CD8-positive, alpha-beta memory T cell (primary cell): ENCODE measurements at regions not wholly inside any gene's neighbourhood (a gene's known extent, or its start where the extent isn't known, plus 50 kb on each side); places are given as distances from the start of the nearest gene placed in this dataset.

ENCODE experiments used
- CTCF ChIA-PET: fragments of 350-600 bp; sonication (Branson Sonifier 250); formaldehyde crosslinking; loops from one replicate; lab custom pipeline; 2021; ENCODE audit warnings: antibody characterized with exemption; lab: Charles Lee
- POLR2A ChIA-PET: fragments of 350-600 bp; sonication (Branson Sonifier 250); formaldehyde crosslinking; loops from one replicate; lab custom pipeline; 2021; ENCODE audit warnings: antibody characterized with exemption; lab: Charles Lee
- DNase-seq, 5 donors: peaks; one replicate each; pipeline versions ENCODE4 v3.0.0 to v3.0.0-alpha.2; 2020 to 2022; ENCODE audit warnings: mixed read lengths in 1 of 5
- H3K27ac ChIP-seq: one replicate; pipeline ENCODE4 v1.7.0; 2013; ENCODE audit warnings: low read depth, mild to moderate bottlenecking, low read length, moderate library complexity
- H3K27me3 ChIP-seq: 2 replicates; pipeline ENCODE4 v1.7.0; 2013; ENCODE audit warnings: low read length, mild to moderate bottlenecking; ENCODE audit not compliant: insufficient read depth, poor library complexity, severe bottlenecking
- H3K36me3 ChIP-seq: 2 replicates; pipeline ENCODE4 v1.7.0; 2013; ENCODE audit warnings: mild to moderate bottlenecking, low read length, moderate library complexity; ENCODE audit not compliant: insufficient read depth
- H3K4me1 ChIP-seq: 2 replicates; pipeline ENCODE4 v1.7.0; 2013; ENCODE audit warnings: mild to moderate bottlenecking, low read length, moderate library complexity; ENCODE audit not compliant: insufficient read depth
- H3K4me3 ChIP-seq: 2 replicates; pipeline ENCODE4 v1.7.0; 2013; ENCODE audit warnings: mild to moderate bottlenecking, low read length
- H3K9me3 ChIP-seq: 2 replicates; pipeline ENCODE4 v1.7.0; 2013; ENCODE audit warnings: mild to moderate bottlenecking, low read length
- H3K27ac Mint-ChIP-seq, 8 donors: one replicate each; pipeline ENCODE4 v1.8.0; 2020 to 2021; ENCODE audit warnings: mixed read lengths in 8 of 8, mild to moderate bottlenecking in 6 of 8, inconsistent platforms in 3 of 8, moderate library complexity in 3 of 8
- H3K27me3 Mint-ChIP-seq, 2 donors: one replicate each; pipeline ENCODE4 v1.8.0; 2020 to 2021; ENCODE audit warnings: mixed read lengths in 2 of 2, mild to moderate bottlenecking in 1 of 2, moderate library complexity in 1 of 2
- H3K36me3 Mint-ChIP-seq, 3 donors: one replicate each; pipeline ENCODE4 v1.8.0; 2020 to 2021; ENCODE audit warnings: mixed read lengths in 3 of 3, inconsistent platforms in 1 of 3, mild to moderate bottlenecking in 1 of 3
- H3K4me1 Mint-ChIP-seq, 3 donors: one replicate each; pipeline ENCODE4 v1.8.0; 2020 to 2021; ENCODE audit warnings: mixed read lengths in 3 of 3, inconsistent platforms in 1 of 3, mild to moderate bottlenecking in 1 of 3
- H3K4me3 Mint-ChIP-seq, 7 donors: one replicate each; pipeline ENCODE4 v1.8.0; 2020 to 2021; ENCODE audit warnings: mixed read lengths in 7 of 7, mild to moderate bottlenecking in 6 of 7, moderate library complexity in 4 of 7, inconsistent platforms in 2 of 7
- H3K9me3 Mint-ChIP-seq, 5 donors: one replicate each; pipeline ENCODE4 v1.8.0; 2020 to 2022; ENCODE audit warnings: mixed read lengths in 5 of 5, mild to moderate bottlenecking in 3 of 5, moderate library complexity in 2 of 5, inconsistent platforms in 1 of 5

- H3K36me3 ChIP-seq, result no peaks in the 10 kb centered on the region
- no peak overlapping the region for H3K27ac ChIP-seq
- no peaks in the 10 kb centered on the region for H3K4me1 Mint-ChIP-seq
- no peaks in the 10 kb centered on the region for H3K27me3 Mint-ChIP-seq
- no peak overlapping the region for H3K4me3 Mint-ChIP-seq
- ChIA-PET CTCF (no interaction called here), POLR2A (no interaction called here)
- peak overlapping the region in 1 of 8 donors; percentile 87 for H3K27ac Mint-ChIP-seq
- H3K9me3 ChIP-seq, result no peaks in the 10 kb centered on the region
- no peaks in the 10 kb centered on the region for H3K27me3 ChIP-seq
- no peaks in the 10 kb centered on the region for H3K36me3 Mint-ChIP-seq
- H3K9me3 Mint-ChIP-seq, result peaks cover 2 to 16% (median 4%) of the 10 kb centered on the region in 5 donors
- H3K4me1 ChIP-seq, result no peaks in the 10 kb centered on the region
- no peak for DNase-seq
- no peak overlapping the region for H3K4me3 ChIP-seq
These were observed 519.6 kb downstream of the CYLC2 start for GRCh38 chr9:103514767-103515166.

GRCh38 chr9:103522409-103522808 lies 527.3 kb downstream of the CYLC2 start:
- no peak for DNase-seq
- no peaks in the 10 kb centered on the region for H3K9me3 ChIP-seq
- no peaks in the 10 kb centered on the region for H3K4me1 ChIP-seq
- no peaks in the 10 kb centered on the region for H3K4me1 Mint-ChIP-seq
- H3K27me3 Mint-ChIP-seq, result no peaks in the 10 kb centered on the region
- H3K36me3 Mint-ChIP-seq, result no peaks in the 10 kb centered on the region
- no peak overlapping the region for H3K27ac ChIP-seq
- no peak overlapping the region for H3K4me3 ChIP-seq
- H3K27me3 ChIP-seq, result no peaks in the 10 kb centered on the region
- no peaks in the 10 kb centered on the region for H3K36me3 ChIP-seq
- H3K27ac Mint-ChIP-seq, result no peak overlapping the region
- POLR2A ChIA-PET, result no interaction called here
- CTCF ChIA-PET, result no interaction called here
- no peak overlapping the region for H3K4me3 Mint-ChIP-seq
- peaks cover 0 to 29% (median 2%) of the 10 kb centered on the region in 5 donors for H3K9me3 Mint-ChIP-seq

- H3K27ac ChIP-seq, result no peak overlapping the region
- H3K27me3 ChIP-seq, result no peaks in the 10 kb centered on the region
- no peaks in the 10 kb centered on the region for H3K36me3 Mint-ChIP-seq
- peaks cover 2 to 11% (median 4%) of the 10 kb centered on the region in 5 donors for H3K9me3 Mint-ChIP-seq
- CTCF ChIA-PET, result no interaction called here
- H3K27me3 Mint-ChIP-seq, result no peaks in the 10 kb centered on the region
- DNase-seq, result no peak
- H3K4me1 ChIP-seq, result no peaks in the 10 kb centered on the region
- H3K36me3 ChIP-seq, result no peaks in the 10 kb centered on the region
- POLR2A ChIA-PET, result no interaction called here
- no peaks in the 10 kb centered on the region for H3K9me3 ChIP-seq
- H3K4me3 ChIP-seq, result no peak overlapping the region
- no peak overlapping the region for H3K27ac Mint-ChIP-seq
- H3K4me3 Mint-ChIP-seq, result no peak overlapping the region
- no peaks in the 10 kb centered on the region for H3K4me1 Mint-ChIP-seq
These were observed 535.8 kb downstream of the CYLC2 start for GRCh38 chr9:103530934-103531333.

- ChIA-PET CTCF (no interaction called here), POLR2A (no interaction called here)
- Mint-ChIP-seq H3K27me3 (no peaks in the 10 kb centered on the region), H3K27ac (no peak overlapping the region), H3K36me3 (no peaks in the 10 kb centered on the region), H3K9me3 (peaks cover 7 to 14% (median 11%) of the 10 kb centered on the region in 5 donors), H3K4me3 (no peak overlapping the region), H3K4me1 (no peaks in the 10 kb centered on the region)
- Histone ChIP-seq H3K27me3 (no peaks in the 10 kb centered on the region), H3K27ac (no peak overlapping the region), H3K9me3 (no peaks in the 10 kb centered on the region), H3K4me1 (no peaks in the 10 kb centered on the region), H3K36me3 (no peaks in the 10 kb centered on the region), H3K4me3 (no peak overlapping the region)
- DNase-seq, result no peak
These were observed 538.2 kb downstream of the CYLC2 start for GRCh38 chr9:103533318-103533717.

- no peaks in the 10 kb centered on the region for H3K9me3 ChIP-seq
- ChIA-PET CTCF (no interaction called here), POLR2A (no interaction called here)
- no peaks in the 10 kb centered on the region for H3K36me3 ChIP-seq
- H3K27ac ChIP-seq, result no peak overlapping the region
- no peaks in the 10 kb centered on the region for H3K36me3 Mint-ChIP-seq
- no peaks in the 10 kb centered on the region for H3K27me3 Mint-ChIP-seq
- DNase-seq, result no peak
- no peak overlapping the region for H3K4me3 Mint-ChIP-seq
- no peaks in the 10 kb centered on the region for H3K4me1 Mint-ChIP-seq
- H3K4me3 ChIP-seq, result no peak overlapping the region
- no peaks in the 10 kb centered on the region for H3K27me3 ChIP-seq
- peaks cover 10 to 18% (median 16%) of the 10 kb centered on the region in 5 donors for H3K9me3 Mint-ChIP-seq
- no peak overlapping the region for H3K27ac Mint-ChIP-seq
- no peaks in the 10 kb centered on the region for H3K4me1 ChIP-seq
These were observed 542.3 kb downstream of the CYLC2 start for GRCh38 chr9:103537426-103537825.

- H3K9me3 Mint-ChIP-seq, result peaks cover 3 to 15% (median 9%) of the 10 kb centered on the region in 5 donors
- H3K27me3 ChIP-seq, result no peaks in the 10 kb centered on the region
- no peaks in the 10 kb centered on the region for H3K4me1 ChIP-seq
- H3K36me3 Mint-ChIP-seq, result no peaks in the 10 kb centered on the region
- H3K4me1 Mint-ChIP-seq, result no peaks in the 10 kb centered on the region
- POLR2A ChIA-PET, result no interaction called here
- no peak overlapping the region for H3K4me3 Mint-ChIP-seq
- no peak overlapping the region for H3K4me3 ChIP-seq
- CTCF ChIA-PET, result no interaction called here
- no peak for DNase-seq
- H3K27ac ChIP-seq, result no peak overlapping the region
- H3K27ac Mint-ChIP-seq, result no peak overlapping the region
- no peaks in the 10 kb centered on the region for H3K36me3 ChIP-seq
- no peaks in the 10 kb centered on the region for H3K27me3 Mint-ChIP-seq
- no peaks in the 10 kb centered on the region for H3K9me3 ChIP-seq
These were observed 548.8 kb upstream of the SMC2 start for GRCh38 chr9:103545260-103545659.

GRCh38 chr9:103552712-103553111 lies 541.4 kb upstream of the SMC2 start:
- H3K9me3 Mint-ChIP-seq, result peaks cover 2 to 24% (median 11%) of the 10 kb centered on the region in 5 donors

GRCh38 chr9:103574056-103574455 lies 520.1 kb upstream of the SMC2 start:
- Histone ChIP-seq H3K36me3 (no peaks in the 10 kb centered on the region), H3K27me3 (no peaks in the 10 kb centered on the region), H3K27ac (no peak overlapping the region), H3K4me1 (no peaks in the 10 kb centered on the region), H3K9me3 (no peaks in the 10 kb centered on the region), H3K4me3 (no peak overlapping the region)
- no peak overlapping the region for H3K27ac Mint-ChIP-seq
- H3K4me1 Mint-ChIP-seq, result no peaks in the 10 kb centered on the region
- H3K27me3 Mint-ChIP-seq, result no peaks in the 10 kb centered on the region
- no peak for DNase-seq
- H3K9me3 Mint-ChIP-seq, result peaks cover 11 to 30% (median 17%) of the 10 kb centered on the region in 5 donors
- CTCF ChIA-PET, result no interaction called here
- no peaks in the 10 kb centered on the region for H3K36me3 Mint-ChIP-seq
- H3K4me3 Mint-ChIP-seq, result no peak overlapping the region
- POLR2A ChIA-PET, result no interaction called here

More at GRCh38 chr9:103552712-103553111, 541.4 kb upstream of the SMC2 start:
- ChIA-PET CTCF (no interaction called here), POLR2A (no interaction called here)
- H3K27me3 ChIP-seq, result no peaks in the 10 kb centered on the region
- no peak for DNase-seq
- H3K4me1 Mint-ChIP-seq, result no peaks in the 10 kb centered on the region
- no peak overlapping the region for H3K27ac ChIP-seq
- no peaks in the 10 kb centered on the region for H3K27me3 Mint-ChIP-seq
- no peaks in the 10 kb centered on the region for H3K9me3 ChIP-seq
- no peaks in the 10 kb centered on the region for H3K4me1 ChIP-seq
- H3K4me3 Mint-ChIP-seq, result no peak overlapping the region
- no peak overlapping the region for H3K4me3 ChIP-seq
- no peaks in the 10 kb centered on the region for H3K36me3 ChIP-seq
- H3K27ac Mint-ChIP-seq, result no peak overlapping the region
- no peaks in the 10 kb centered on the region for H3K36me3 Mint-ChIP-seq

- ChIA-PET CTCF (no interaction called here), POLR2A (no interaction called here)
- peaks cover 0 to 27% (median 7%) of the 10 kb centered on the region in 5 donors for H3K9me3 Mint-ChIP-seq
- Histone ChIP-seq H3K27ac (no peak overlapping the region), H3K4me1 (no peaks in the 10 kb centered on the region), H3K4me3 (no peak overlapping the region), H3K9me3 (no peaks in the 10 kb centered on the region), H3K27me3 (no peaks in the 10 kb centered on the region), H3K36me3 (no peaks in the 10 kb centered on the region)
- no peaks in the 10 kb centered on the region for H3K4me1 Mint-ChIP-seq
- H3K4me3 Mint-ChIP-seq, result no peak overlapping the region
- no peak overlapping the region for H3K27ac Mint-ChIP-seq
- no peak for DNase-seq
- H3K27me3 Mint-ChIP-seq, result peaks cover 0 to 1% of the 10 kb centered on the region in 2 donors
- no peaks in the 10 kb centered on the region for H3K36me3 Mint-ChIP-seq
These were observed 507.4 kb upstream of the SMC2 start for GRCh38 chr9:103586721-103587120.
